B cell (primary cell): ENCODE measurements at regions not wholly inside any gene's neighbourhood (a gene's known extent, or its start where the extent isn't known, plus 50 kb on each side); places are given as distances from the start of the nearest gene placed in this dataset.

Source experiments
- ATAC-seq: fragments of 200-7000 bp; cut with Tn5 transposase; one replicate; pipeline ENCODE4 v1.10.0; 2021; ENCODE audit warnings: low read depth, mild to moderate bottlenecking, moderate number of reproducible peaks, moderate library complexity
- CTCF ChIA-PET: fragments of 350-600 bp; sonication (Branson Sonifier 250); formaldehyde crosslinking; loops from one replicate; lab custom pipeline; 2021; ENCODE audit warnings: antibody characterized with exemption, inconsistent platforms; lab: Charles Lee
- POLR2A ChIA-PET: fragments of 350-600 bp; sonication (Branson Sonifier 250); formaldehyde crosslinking; loops from one replicate; lab custom pipeline; 2021; ENCODE audit warnings: antibody characterized with exemption; lab: Charles Lee
- DNase-seq: peaks from one replicate; pipeline ENCODE4 v3.0.0; 2013
- H2AFZ ChIP-seq: 2 replicates; pipeline ENCODE4 v1.6.1; 2012; ENCODE audit warnings: mild to moderate bottlenecking, low read depth, low read length; ENCODE audit not compliant: insufficient read depth, poor library complexity, severe bottlenecking
- H3K27ac ChIP-seq, 2 donors: 1 replicate in 1 of 2; 2 replicates in 1 of 2; pipeline ENCODE4 v1.5.1; 2012 to 2013; ENCODE audit warnings: low read length in 2 of 2, mild to moderate bottlenecking in 2 of 2, moderate library complexity in 1 of 2
- H3K27me3 ChIP-seq, 4 experiments: fragments of 200-600 bp in 1 of 4; sonication (generic) in 1 of 4; replicated peaks in 1 of 4; 1 replicate in 2 of 4; 2 replicates in 2 of 4; pipeline versions ENCODE4 v1.6.1 to v1.7.0; 2013 to 2016; ENCODE audit warnings: low read length in 3 of 4, mild to moderate bottlenecking in 2 of 4, mixed read lengths in 1 of 4, moderate library complexity in 1 of 4; ENCODE audit not compliant: insufficient read depth in 4 of 4, control insufficient read depth in 3 of 4; ENCODE audit errors: control extremely low read depth in 1 of 4
- H3K36me3 ChIP-seq, 2 experiments: replicated peaks in 1 of 2; 1 replicate in 1 of 2; 2 replicates in 1 of 2; pipeline versions ENCODE4 v1.6.1 to v1.7.1; 2013; ENCODE audit warnings: low read length in 1 of 2; ENCODE audit not compliant: insufficient read depth in 2 of 2, control insufficient read depth in 1 of 2; ENCODE audit errors: control extremely low read depth in 1 of 2, extremely low read depth in 1 of 2
- H3K4me1 ChIP-seq, 2 donors: fragments of 200-600 bp in 1 of 2; sonication (generic) in 1 of 2; 1 replicate in 1 of 2; 2 replicates in 1 of 2; pipeline versions ENCODE4 v1.5.1 to v1.6.1; 2013 to 2017; ENCODE audit warnings: low read length in 2 of 2; ENCODE audit not compliant: control insufficient read depth in 2 of 2, insufficient read depth in 2 of 2
- H3K4me2 ChIP-seq: replicated peaks from 2 replicates; pipeline ENCODE3; 2012; ENCODE audit warnings: mild to moderate bottlenecking, low read depth, low read length; ENCODE audit not compliant: poor library complexity, severe bottlenecking
- H3K4me3 ChIP-seq, 5 experiments: fragments of 200-600 bp in 1 of 5; sonication (generic) in 1 of 5; 1 replicate in 3 of 5; 2 replicates in 2 of 5; pipeline versions ENCODE4 v1.5.1 to v1.7.0; 2011 to 2016; ENCODE audit warnings: low read length in 4 of 5, mild to moderate bottlenecking in 4 of 5, low read depth in 2 of 5, control low read depth in 1 of 5, moderate library complexity in 1 of 5; ENCODE audit not compliant: insufficient read depth in 1 of 5; ENCODE audit errors: control extremely low read depth in 1 of 5, extremely low read depth in 1 of 5
- H3K79me2 ChIP-seq: fragments of 200-600 bp; sonication (generic); one replicate; pipeline ENCODE4 v1.6.0; 2016; ENCODE audit warnings: low read length; ENCODE audit not compliant: control insufficient read depth, insufficient read depth
- H3K9ac ChIP-seq: fragments of 200-600 bp; sonication (generic); 2 replicates; pipeline ENCODE4 v1.6.1; 2017; ENCODE audit warnings: mild to moderate bottlenecking, low read length, moderate library complexity
- H3K9me3 ChIP-seq, 3 donors: one replicate each; pipeline versions ENCODE4 v1.6.1 to v1.7.1; 2013; ENCODE audit warnings: low read length in 2 of 3; ENCODE audit not compliant: control insufficient read depth in 2 of 3, insufficient read depth in 1 of 3; ENCODE audit errors: control extremely low read depth in 1 of 3
- H4K20me1 ChIP-seq: 2 replicates; pipeline ENCODE4 v1.6.0; 2012; ENCODE audit warnings: mild to moderate bottlenecking, low read length; ENCODE audit not compliant: insufficient read depth, control insufficient read depth, poor library complexity, severe bottlenecking
- H3K27ac Mint-ChIP-seq: one replicate; pipeline ENCODE4 v1.8.0; 2021; ENCODE audit warnings: mixed read lengths
- H3K27me3 Mint-ChIP-seq: one replicate; pipeline ENCODE4 v1.8.0; 2021; ENCODE audit warnings: mixed read lengths
- H3K4me1 Mint-ChIP-seq: one replicate; pipeline ENCODE4 v1.8.0; 2021; ENCODE audit warnings: mixed read lengths
- H3K4me3 Mint-ChIP-seq: one replicate; pipeline ENCODE4 v1.8.0; 2021; ENCODE audit warnings: mixed read lengths
- H3K9me3 Mint-ChIP-seq: one replicate; pipeline ENCODE4 v1.8.0; 2022; ENCODE audit warnings: mixed read lengths; ENCODE audit not compliant: insufficient read depth
- EZH2 ChIP-seq: IDR thresholded peaks from 2 replicates; pipeline ENCODE4 v1.6.1; 2012; ENCODE audit warnings: borderline replicate concordance, low read depth, mild to moderate bottlenecking, moderate library complexity, low read length; ENCODE audit not compliant: insufficient read depth, poor library complexity, severe bottlenecking
- WGBS: methylation state at CpG from one replicate; pipeline ENCODE4 v1.1.5; 2013; ENCODE audit warnings: missing lambda C conversion rate; ENCODE audit not compliant: insufficient coverage; 5-methylcytosine and 5-hydroxymethylcytosine counted together
- intact Hi-C: fragments of 100-400 bp; cut with micrococcal nuclease; formaldehyde crosslinking; loops from one replicate; pipeline ENCODE4 v1.10.0; 2022
- TF ChIP-seq, protein P1 (sequence below): fragments of 200-600 bp; IDR thresholded peaks from one replicate; pipeline ENCODE4 v1.8.0; 2022; ENCODE audit warnings: antibody characterized with exemption, mild to moderate bottlenecking

DNA sequence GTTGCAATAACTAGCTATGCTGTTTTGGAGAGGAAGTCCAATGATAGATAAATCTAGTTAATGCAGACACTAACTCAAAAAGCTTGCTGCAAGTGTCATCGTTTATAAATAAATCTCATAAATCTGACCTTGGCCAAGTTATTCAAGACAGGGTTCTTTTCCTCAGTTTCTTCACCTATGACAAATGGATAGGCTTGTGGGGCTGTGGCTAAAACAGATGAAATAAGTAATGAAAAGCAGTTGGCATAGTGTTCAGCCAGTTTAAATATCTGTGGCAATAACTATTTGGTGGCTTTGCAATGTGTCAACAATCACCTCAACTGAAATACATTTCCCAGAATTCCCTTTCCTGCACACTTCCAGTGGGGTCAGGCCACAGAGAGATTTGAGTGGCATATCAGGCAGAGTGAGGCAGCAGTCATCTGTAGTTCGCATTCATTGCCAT lies 169.9 kb downstream of the DYRK2 start:
- Mint-ChIP-seq H3K27ac (no peak overlapping the region), H3K4me3 (no peak overlapping the region), H3K27me3 (no peaks in the 10 kb centered on the region), H3K9me3 (peaks cover 11% of the 10 kb centered on the region), H3K4me1 (no peaks in the 10 kb centered on the region)
- no peaks in the 10 kb centered on the region for H3K79me2 ChIP-seq
- H3K36me3 ChIP-seq, result no peaks in the 10 kb centered on the region
- no peaks in the 10 kb centered on the region for H4K20me1 ChIP-seq
- ChIA-PET POLR2A (no interaction called here), CTCF (no interaction called here)
- no peak overlapping the region for H3K4me2 ChIP-seq
- DNase-seq (no peak), ATAC-seq (no peak)
- H3K4me1 ChIP-seq, result no peaks in the 10 kb centered on the region
- H3K9ac ChIP-seq, result no peak overlapping the region
- H3K27ac ChIP-seq, result no peak overlapping the region
- no peak for TF ChIP-seq EZH2
- TF ChIP-seq, protein P1, sequence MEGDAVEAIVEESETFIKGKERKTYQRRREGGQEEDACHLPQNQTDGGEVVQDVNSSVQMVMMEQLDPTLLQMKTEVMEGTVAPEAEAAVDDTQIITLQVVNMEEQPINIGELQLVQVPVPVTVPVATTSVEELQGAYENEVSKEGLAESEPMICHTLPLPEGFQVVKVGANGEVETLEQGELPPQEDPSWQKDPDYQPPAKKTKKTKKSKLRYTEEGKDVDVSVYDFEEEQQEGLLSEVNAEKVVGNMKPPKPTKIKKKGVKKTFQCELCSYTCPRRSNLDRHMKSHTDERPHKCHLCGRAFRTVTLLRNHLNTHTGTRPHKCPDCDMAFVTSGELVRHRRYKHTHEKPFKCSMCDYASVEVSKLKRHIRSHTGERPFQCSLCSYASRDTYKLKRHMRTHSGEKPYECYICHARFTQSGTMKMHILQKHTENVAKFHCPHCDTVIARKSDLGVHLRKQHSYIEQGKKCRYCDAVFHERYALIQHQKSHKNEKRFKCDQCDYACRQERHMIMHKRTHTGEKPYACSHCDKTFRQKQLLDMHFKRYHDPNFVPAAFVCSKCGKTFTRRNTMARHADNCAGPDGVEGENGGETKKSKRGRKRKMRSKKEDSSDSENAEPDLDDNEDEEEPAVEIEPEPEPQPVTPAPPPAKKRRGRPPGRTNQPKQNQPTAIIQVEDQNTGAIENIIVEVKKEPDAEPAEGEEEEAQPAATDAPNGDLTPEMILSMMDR, result no peak
- no peak overlapping the region for H2AFZ ChIP-seq
- H3K27me3 ChIP-seq, result no peaks in the 10 kb centered on the region
- intact Hi-C loops, result no loop called here
- peaks cover 3 to 12% (median 3%) of the 10 kb centered on the region in 3 donors for H3K9me3 ChIP-seq
- H3K4me3 ChIP-seq, result no peak overlapping the region
- WGBS, result 100% methylated on average over 1 of the region's 2 CpGs

DNA sequence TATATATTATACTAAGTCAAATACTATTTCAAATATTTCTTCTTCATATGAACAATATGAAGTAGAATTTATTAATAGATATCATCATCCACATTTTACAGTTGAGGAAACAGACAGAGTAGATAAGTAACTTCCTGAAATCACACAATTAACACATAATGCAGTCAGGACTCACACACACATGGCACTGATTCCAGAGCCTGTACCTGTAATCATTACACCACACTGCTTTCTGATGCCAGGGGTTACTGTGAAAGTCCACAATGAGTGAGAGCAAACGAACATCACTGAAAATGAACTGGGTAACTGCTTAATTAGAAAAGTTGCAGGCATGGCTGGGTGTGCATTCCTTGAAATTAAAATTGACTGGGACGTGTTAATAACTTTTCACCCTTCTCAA lies 169.3 kb upstream of the IFNG-AS1 start:
- Histone ChIP-seq H3K27ac (no peak overlapping the region), H3K9ac (no peak overlapping the region), H3K79me2 (no peaks in the 10 kb centered on the region), H3K36me3 (no peaks in the 10 kb centered on the region), H2AFZ (no peak overlapping the region), H3K4me3 (no peak overlapping the region), H3K4me2 (no peak overlapping the region), H3K4me1 (no peaks in the 10 kb centered on the region), H4K20me1 (no peaks in the 10 kb centered on the region), H3K27me3 (no peaks in the 10 kb centered on the region), H3K9me3 (peaks cover 3 to 12% (median 3%) of the 10 kb centered on the region in 3 donors)
- TF ChIP-seq EZH2, result no peak
- TF ChIP-seq, protein P1, result no peak
- POLR2A ChIA-PET, result no interaction called here
- DNase-seq (no peak), ATAC-seq (no peak)
- no peak overlapping the region for H3K27ac Mint-ChIP-seq
- no peaks in the 10 kb centered on the region for H3K4me1 Mint-ChIP-seq
- no CpG with 5 or more reads among the region's 2 CpGs for WGBS
- no peak overlapping the region for H3K4me3 Mint-ChIP-seq
- CTCF ChIA-PET, result no interaction called here
- H3K9me3 Mint-ChIP-seq, result peaks cover 11% of the 10 kb centered on the region
- H3K27me3 Mint-ChIP-seq, result no peaks in the 10 kb centered on the region
- intact Hi-C loops, result no loop called here
